Gastrocnemius medialis (tissue), 4 donors: ENCODE measurements at regions not wholly inside any gene's neighbourhood (a gene's known extent, or its start where the extent isn't known, plus 50 kb on each side); places are given as distances from the start of the nearest gene placed in this dataset.
A peak's percentile ranks its signal among the peaks of the same experiment; 100 is the strongest.

Experiments
- ATAC-seq, 2 donors: fragments of 150-250 bp; one replicate each; pipeline ENCODE4 v1.9.1; 2016
- DNase-seq, 2 donors: peaks; one replicate each; pipeline ENCODE4 v3.0.0-alpha.2; 2019
- H3K27ac ChIP-seq, 4 donors: fragments of 200-600 bp; sonication (generic); 1 replicate in 1 of 4; 2 replicates in 3 of 4; pipeline ENCODE4 v1.5.1; 2016 to 2018; ENCODE audit warnings: mild to moderate bottlenecking in 2 of 4, moderate library complexity in 1 of 4
- H3K27me3 ChIP-seq, 3 donors: fragments of 200-600 bp; sonication (generic) in 2 of 3; 1 replicate in 1 of 3; 2 replicates in 2 of 3; pipeline versions ENCODE4 v1.5.1 to v1.6.0; 2016 to 2019; ENCODE audit warnings: mild to moderate bottlenecking in 1 of 3, moderate library complexity in 1 of 3
- H3K36me3 ChIP-seq, 2 donors: fragments of 200-600 bp; sonication (generic) in 1 of 2; one replicate each; pipeline ENCODE4 v1.5.1; 2017 to 2018
- H3K4me1 ChIP-seq, 2 donors: fragments of 200-600 bp; sonication (generic) in 1 of 2; one replicate each; pipeline ENCODE4 v1.5.1; 2016 to 2017; ENCODE audit warnings: mild to moderate bottlenecking in 2 of 2
- H3K4me3 ChIP-seq, 4 donors: fragments of 200-600 bp; sonication (generic) in 3 of 4; 1 replicate in 1 of 4; 2 replicates in 3 of 4; pipeline ENCODE4 v1.5.1; 2016 to 2019; ENCODE audit warnings: mild to moderate bottlenecking in 2 of 4
- H3K9me3 ChIP-seq, 3 donors: fragments of 200-600 bp; sonication (generic) in 2 of 3; 1 replicate in 1 of 3; 2 replicates in 2 of 3; pipeline ENCODE4 v1.5.1; 2016 to 2019
- POLR2A ChIP-seq, 2 donors: fragments of 450-650 bp; IDR thresholded peaks; one replicate each; pipeline ENCODE4 v1.6.1; 2017; ENCODE audit warnings: antibody characterized with exemption in 2 of 2, mild to moderate bottlenecking in 2 of 2, moderate library complexity in 2 of 2
- in situ Hi-C, 4 donors: fragments of 200-750 bp; cut with MboI; loops; one replicate each; pipeline versions ENCODE4 v1.15.0 to v1.8.0; 2017; ENCODE audit warnings: low sequenced_read_pairs in 4 of 4
- intact Hi-C: fragments of 100-400 bp; cut with DNase I; formaldehyde crosslinking; loops from one replicate; pipeline ENCODE4 v1.15.1; 2023; ENCODE audit warnings: low total_unique reads
- TF ChIP-seq, protein P1 (sequence below), 5 experiments: fragments of 450-650 bp in 3 of 5; fragments of 200-600 bp in 2 of 5; sonication (generic) in 2 of 5; IDR thresholded peaks in 4 of 5; conservative IDR thresholded peaks in 1 of 5; 1 replicate in 4 of 5; 2 replicates in 1 of 5; pipeline ENCODE4 v1.5.1; 2016 to 2019; ENCODE audit warnings: antibody characterized with exemption in 5 of 5, mild to moderate bottlenecking in 3 of 5, moderate library complexity in 3 of 5

DNA sequence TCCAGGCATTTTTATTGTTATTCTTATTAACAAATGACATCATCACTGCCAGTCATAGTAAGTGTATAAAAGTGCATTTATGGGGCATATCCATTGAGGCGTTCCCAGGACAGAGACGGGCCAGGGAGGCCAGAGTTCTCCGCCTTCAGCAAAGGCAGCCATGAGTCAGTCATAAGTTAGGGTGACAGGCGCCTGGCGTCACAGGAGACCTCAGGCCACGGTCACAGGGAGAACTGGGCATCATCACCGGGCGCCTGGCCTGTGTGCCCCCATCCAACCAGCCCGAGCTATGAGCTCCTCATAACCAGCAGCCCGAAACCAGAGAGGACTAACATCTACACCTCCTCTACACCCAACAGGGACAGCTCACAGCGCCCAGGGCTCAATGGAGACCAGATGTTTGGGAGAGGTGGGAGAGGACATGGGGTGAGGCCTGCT lies 259.2 kb downstream of the DLL1 start:
- no peak overlapping the region for H3K27ac ChIP-seq

GRCh38 chr6:170030821-170031471 lies 259.9 kb downstream of the DLL1 start:
- Histone ChIP-seq H3K27ac (no peak overlapping the region), H3K36me3 (no peaks in the 10 kb centered on the region), H3K4me1 (peaks cover 0 to 6% of the 10 kb centered on the region in 2 donors), H3K4me3 (no peak overlapping the region), H3K9me3 (no peaks in the 10 kb centered on the region), H3K27me3 (no peaks in the 10 kb centered on the region)
- DNase-seq (peak in 1 of 2 donors; percentile 5), ATAC-seq (no peak)
- no peak for TF ChIP-seq POLR2A (IDR thresholded peaks at IDR 0.05)
- TF ChIP-seq, protein P1, sequence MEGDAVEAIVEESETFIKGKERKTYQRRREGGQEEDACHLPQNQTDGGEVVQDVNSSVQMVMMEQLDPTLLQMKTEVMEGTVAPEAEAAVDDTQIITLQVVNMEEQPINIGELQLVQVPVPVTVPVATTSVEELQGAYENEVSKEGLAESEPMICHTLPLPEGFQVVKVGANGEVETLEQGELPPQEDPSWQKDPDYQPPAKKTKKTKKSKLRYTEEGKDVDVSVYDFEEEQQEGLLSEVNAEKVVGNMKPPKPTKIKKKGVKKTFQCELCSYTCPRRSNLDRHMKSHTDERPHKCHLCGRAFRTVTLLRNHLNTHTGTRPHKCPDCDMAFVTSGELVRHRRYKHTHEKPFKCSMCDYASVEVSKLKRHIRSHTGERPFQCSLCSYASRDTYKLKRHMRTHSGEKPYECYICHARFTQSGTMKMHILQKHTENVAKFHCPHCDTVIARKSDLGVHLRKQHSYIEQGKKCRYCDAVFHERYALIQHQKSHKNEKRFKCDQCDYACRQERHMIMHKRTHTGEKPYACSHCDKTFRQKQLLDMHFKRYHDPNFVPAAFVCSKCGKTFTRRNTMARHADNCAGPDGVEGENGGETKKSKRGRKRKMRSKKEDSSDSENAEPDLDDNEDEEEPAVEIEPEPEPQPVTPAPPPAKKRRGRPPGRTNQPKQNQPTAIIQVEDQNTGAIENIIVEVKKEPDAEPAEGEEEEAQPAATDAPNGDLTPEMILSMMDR (IDR thresholded peaks at IDR 0.05 in 4 of 5, conservative IDR thresholded peaks at IDR 0.05 in 1 of 5): no peak
- intact Hi-C loops: no loop called here
- in situ Hi-C loops: loop anchor here in 1 of 4 donors (25.0 kb wide), 1 partner anchor 256 kb away; the partner anchor contains the start of gene DLL1

More for the DNA sequence above, 259.2 kb downstream of the DLL1 start:
- ATAC-seq: no peak
- in situ Hi-C loops (loop anchor here in 1 of 4 donors (25.0 kb wide), 1 partner anchor 256 kb away; the partner anchor contains the start of gene DLL1), intact Hi-C loops (no loop called here)
- peak in 1 of 2 donors; percentile 4 for DNase-seq
- H3K4me1 ChIP-seq: no peaks in the 10 kb centered on the region
- no peaks in the 10 kb centered on the region for H3K36me3 ChIP-seq
- H3K4me3 ChIP-seq: no peak overlapping the region
- H3K27me3 ChIP-seq: no peaks in the 10 kb centered on the region
- no peaks in the 10 kb centered on the region for H3K9me3 ChIP-seq
- TF ChIP-seq POLR2A (IDR thresholded peaks at IDR 0.05): no peak
- TF ChIP-seq, protein P1 (IDR thresholded peaks at IDR 0.05 in 4 of 5, conservative IDR thresholded peaks at IDR 0.05 in 1 of 5): no peak

- intact Hi-C loops: no loop called here
- H3K9me3 ChIP-seq: no peaks in the 10 kb centered on the region
- ATAC-seq (no peak), DNase-seq (no peak)
- H3K4me3 ChIP-seq: no peak overlapping the region
- no peak for TF ChIP-seq POLR2A (IDR thresholded peaks at IDR 0.05)
- TF ChIP-seq, protein P1 (IDR thresholded peaks at IDR 0.05 in 4 of 5, conservative IDR thresholded peaks at IDR 0.05 in 1 of 5): no peak
- no peaks in the 10 kb centered on the region for H3K27me3 ChIP-seq
- H3K36me3 ChIP-seq: no peaks in the 10 kb centered on the region
- H3K4me1 ChIP-seq: peaks cover 0 to 9% of the 10 kb centered on the region in 2 donors
- in situ Hi-C loops: loop anchor here in 1 of 4 donors (25.0 kb wide), 1 partner anchor 257 kb away; the partner anchor contains the start of gene DLL1
- H3K27ac ChIP-seq: no peak overlapping the region
Observed at GRCh38 chr6:170030284-170030815, 260.5 kb downstream of the DLL1 start.

DNA sequence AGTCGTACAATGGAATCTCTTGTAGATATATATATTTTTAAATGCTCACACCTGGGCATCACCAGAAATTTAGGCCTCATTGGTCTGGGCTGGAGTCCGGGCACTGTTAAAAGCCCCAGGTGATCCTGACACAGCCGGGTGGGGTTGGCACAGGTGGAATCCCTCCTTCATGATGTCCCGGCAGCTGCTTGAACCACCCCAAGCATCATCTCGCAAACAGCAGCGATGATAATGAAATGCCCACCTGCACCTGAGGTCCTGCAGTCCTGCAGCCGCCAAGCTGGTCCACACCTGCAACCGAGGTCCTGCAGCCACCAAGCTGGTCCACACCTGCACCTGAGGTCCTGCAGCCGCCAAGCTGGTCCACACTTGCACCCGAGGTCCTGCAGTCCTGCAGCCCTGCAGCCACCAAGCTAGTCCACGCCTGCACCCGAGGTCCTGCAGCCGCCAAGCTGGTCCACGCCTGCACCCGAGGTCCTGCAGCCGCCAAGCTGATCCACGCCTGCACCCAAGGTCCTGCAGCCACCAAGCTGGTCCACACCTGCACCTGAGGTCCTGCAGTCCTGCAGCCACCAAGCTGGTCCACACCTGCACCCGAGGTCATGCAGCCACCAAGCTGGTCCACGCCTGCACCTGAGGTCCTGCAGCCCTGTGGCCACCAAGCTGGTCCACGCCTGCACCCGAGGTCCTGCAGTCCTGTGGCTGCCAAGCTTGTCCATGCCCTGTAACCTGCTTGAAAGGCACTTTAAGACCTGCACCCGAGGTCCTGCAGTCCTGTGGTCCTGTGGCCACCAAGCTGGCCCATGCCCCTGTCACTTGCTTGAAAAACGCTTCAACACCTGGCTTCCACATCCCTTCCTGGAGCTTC lies 261.2 kb downstream of the DLL1 start:
- intact Hi-C loops (no loop called here), in situ Hi-C loops (loop anchor here in 1 of 4 donors (25.0 kb wide), 1 partner anchor 258 kb away; the partner anchor contains the start of gene DLL1)
- no peak for ATAC-seq
- no peak for TF ChIP-seq POLR2A (IDR thresholded peaks at IDR 0.05)
- TF ChIP-seq, protein P1 (IDR thresholded peaks at IDR 0.05 in 4 of 5, conservative IDR thresholded peaks at IDR 0.05 in 1 of 5): no peak
- H3K4me3 ChIP-seq: no peak overlapping the region
- H3K9me3 ChIP-seq: no peaks in the 10 kb centered on the region
- H3K27ac ChIP-seq: no peak overlapping the region
- no peaks in the 10 kb centered on the region for H3K27me3 ChIP-seq
- peaks cover 0 to 9% of the 10 kb centered on the region in 2 donors for H3K4me1 ChIP-seq
- DNase-seq: peak in 1 of 2 donors; percentile 8
- H3K36me3 ChIP-seq: no peaks in the 10 kb centered on the region
